B cell (primary cell): ENCODE measurements at regions not wholly inside any gene's neighbourhood (a gene's known extent, or its start where the extent isn't known, plus 50 kb on each side); places are given as distances from the start of the nearest gene placed in this dataset.

Source experiments
- ATAC-seq: fragments of 200-7000 bp; cut with Tn5 transposase; one replicate; pipeline ENCODE4 v1.10.0; 2021; ENCODE audit warnings: low read depth, mild to moderate bottlenecking, moderate number of reproducible peaks, moderate library complexity
- CTCF ChIA-PET: fragments of 350-600 bp; sonication (Branson Sonifier 250); formaldehyde crosslinking; loops from one replicate; lab custom pipeline; 2021; ENCODE audit warnings: antibody characterized with exemption, inconsistent platforms; lab: Charles Lee
- POLR2A ChIA-PET: fragments of 350-600 bp; sonication (Branson Sonifier 250); formaldehyde crosslinking; loops from one replicate; lab custom pipeline; 2021; ENCODE audit warnings: antibody characterized with exemption; lab: Charles Lee
- DNase-seq: peaks from one replicate; pipeline ENCODE4 v3.0.0; 2013
- H2AFZ ChIP-seq: 2 replicates; pipeline ENCODE4 v1.6.1; 2012; ENCODE audit warnings: mild to moderate bottlenecking, low read depth, low read length; ENCODE audit not compliant: insufficient read depth, poor library complexity, severe bottlenecking
- H3K27ac ChIP-seq, 2 donors: 1 replicate in 1 of 2; 2 replicates in 1 of 2; pipeline ENCODE4 v1.5.1; 2012 to 2013; ENCODE audit warnings: low read length in 2 of 2, mild to moderate bottlenecking in 2 of 2, moderate library complexity in 1 of 2
- H3K27me3 ChIP-seq, 4 experiments: fragments of 200-600 bp in 1 of 4; sonication (generic) in 1 of 4; replicated peaks in 1 of 4; 1 replicate in 2 of 4; 2 replicates in 2 of 4; pipeline versions ENCODE4 v1.6.1 to v1.7.0; 2013 to 2016; ENCODE audit warnings: low read length in 3 of 4, mild to moderate bottlenecking in 2 of 4, mixed read lengths in 1 of 4, moderate library complexity in 1 of 4; ENCODE audit not compliant: insufficient read depth in 4 of 4, control insufficient read depth in 3 of 4; ENCODE audit errors: control extremely low read depth in 1 of 4
- H3K36me3 ChIP-seq, 2 experiments: replicated peaks in 1 of 2; 1 replicate in 1 of 2; 2 replicates in 1 of 2; pipeline versions ENCODE4 v1.6.1 to v1.7.1; 2013; ENCODE audit warnings: low read length in 1 of 2; ENCODE audit not compliant: insufficient read depth in 2 of 2, control insufficient read depth in 1 of 2; ENCODE audit errors: control extremely low read depth in 1 of 2, extremely low read depth in 1 of 2
- H3K4me1 ChIP-seq, 2 donors: fragments of 200-600 bp in 1 of 2; sonication (generic) in 1 of 2; 1 replicate in 1 of 2; 2 replicates in 1 of 2; pipeline versions ENCODE4 v1.5.1 to v1.6.1; 2013 to 2017; ENCODE audit warnings: low read length in 2 of 2; ENCODE audit not compliant: control insufficient read depth in 2 of 2, insufficient read depth in 2 of 2
- H3K4me2 ChIP-seq: replicated peaks from 2 replicates; pipeline ENCODE3; 2012; ENCODE audit warnings: mild to moderate bottlenecking, low read depth, low read length; ENCODE audit not compliant: poor library complexity, severe bottlenecking
- H3K4me3 ChIP-seq, 5 experiments: fragments of 200-600 bp in 1 of 5; sonication (generic) in 1 of 5; 1 replicate in 3 of 5; 2 replicates in 2 of 5; pipeline versions ENCODE4 v1.5.1 to v1.7.0; 2011 to 2016; ENCODE audit warnings: low read length in 4 of 5, mild to moderate bottlenecking in 4 of 5, low read depth in 2 of 5, control low read depth in 1 of 5, moderate library complexity in 1 of 5; ENCODE audit not compliant: insufficient read depth in 1 of 5; ENCODE audit errors: control extremely low read depth in 1 of 5, extremely low read depth in 1 of 5
- H3K79me2 ChIP-seq: fragments of 200-600 bp; sonication (generic); one replicate; pipeline ENCODE4 v1.6.0; 2016; ENCODE audit warnings: low read length; ENCODE audit not compliant: control insufficient read depth, insufficient read depth
- H3K9ac ChIP-seq: fragments of 200-600 bp; sonication (generic); 2 replicates; pipeline ENCODE4 v1.6.1; 2017; ENCODE audit warnings: mild to moderate bottlenecking, low read length, moderate library complexity
- H3K9me3 ChIP-seq, 3 donors: one replicate each; pipeline versions ENCODE4 v1.6.1 to v1.7.1; 2013; ENCODE audit warnings: low read length in 2 of 3; ENCODE audit not compliant: control insufficient read depth in 2 of 3, insufficient read depth in 1 of 3; ENCODE audit errors: control extremely low read depth in 1 of 3
- H4K20me1 ChIP-seq: 2 replicates; pipeline ENCODE4 v1.6.0; 2012; ENCODE audit warnings: mild to moderate bottlenecking, low read length; ENCODE audit not compliant: insufficient read depth, control insufficient read depth, poor library complexity, severe bottlenecking
- H3K27ac Mint-ChIP-seq: one replicate; pipeline ENCODE4 v1.8.0; 2021; ENCODE audit warnings: mixed read lengths
- H3K27me3 Mint-ChIP-seq: one replicate; pipeline ENCODE4 v1.8.0; 2021; ENCODE audit warnings: mixed read lengths
- H3K4me1 Mint-ChIP-seq: one replicate; pipeline ENCODE4 v1.8.0; 2021; ENCODE audit warnings: mixed read lengths
- H3K4me3 Mint-ChIP-seq: one replicate; pipeline ENCODE4 v1.8.0; 2021; ENCODE audit warnings: mixed read lengths
- H3K9me3 Mint-ChIP-seq: one replicate; pipeline ENCODE4 v1.8.0; 2022; ENCODE audit warnings: mixed read lengths; ENCODE audit not compliant: insufficient read depth
- CTCF ChIP-seq: fragments of 200-600 bp; IDR thresholded peaks from one replicate; pipeline ENCODE4 v1.8.0; 2022; ENCODE audit warnings: antibody characterized with exemption, mild to moderate bottlenecking
- EZH2 ChIP-seq: IDR thresholded peaks from 2 replicates; pipeline ENCODE4 v1.6.1; 2012; ENCODE audit warnings: borderline replicate concordance, low read depth, mild to moderate bottlenecking, moderate library complexity, low read length; ENCODE audit not compliant: insufficient read depth, poor library complexity, severe bottlenecking
- WGBS: methylation state at CpG from one replicate; pipeline ENCODE4 v1.1.5; 2013; ENCODE audit warnings: missing lambda C conversion rate; ENCODE audit not compliant: insufficient coverage; 5-methylcytosine and 5-hydroxymethylcytosine counted together
- intact Hi-C: fragments of 100-400 bp; cut with micrococcal nuclease; formaldehyde crosslinking; loops from one replicate; pipeline ENCODE4 v1.10.0; 2022

- TF ChIP-seq EZH2 (no peak), CTCF (no peak)
- no peak overlapping the region for H3K27ac ChIP-seq
- ATAC-seq (no peak), DNase-seq (no peak)
- H3K9ac ChIP-seq, result no peak overlapping the region
- Mint-ChIP-seq H3K4me3 (peak overlapping the region; percentile 55), H3K4me1 (peaks cover 6% of the 10 kb centered on the region), H3K27me3 (peaks cover 25% of the 10 kb centered on the region), H3K9me3 (no peaks in the 10 kb centered on the region), H3K27ac (no peak overlapping the region)
- peaks cover 5 to 6% of the 10 kb centered on the region in 2 donors for H3K4me1 ChIP-seq
- ChIA-PET CTCF (interaction anchor here (0.6 kb wide), 1 partner anchor 33 kb away, joined by 3 read pairs; no protein-coding TSS in a partner anchor), POLR2A (interaction anchor here (0.6 kb wide), 1 partner anchor 169 kb away, joined by 11 read pairs; no protein-coding TSS in a partner anchor)
- H3K9me3 ChIP-seq, result no peaks in the 10 kb centered on the region
- H2AFZ ChIP-seq, result no peak overlapping the region
- H3K4me3 ChIP-seq, result peak overlapping the region in 3 of 5 experiments; percentile 23 to 30 (median 27)
- no peaks in the 10 kb centered on the region for H3K79me2 ChIP-seq
- WGBS, result 16% methylated on average over 5 of the region's 8 CpGs
- H3K27me3 ChIP-seq, result peaks cover 0 to 10% (median 7%) of the 10 kb centered on the region in 4 experiments
- intact Hi-C loops, result no loop called here
- no peaks in the 10 kb centered on the region for H4K20me1 ChIP-seq
- no peaks in the 10 kb centered on the region for H3K36me3 ChIP-seq
- H3K4me2 ChIP-seq, result peak overlapping the region; percentile 61
These were observed 157.2 kb upstream of the COPS8 start for GRCh38 chr2:236928380-236929037.

- Histone ChIP-seq H3K79me2 (no peaks in the 10 kb centered on the region), H3K27ac (no peak overlapping the region), H2AFZ (no peak overlapping the region), H3K4me1 (peaks cover 5 to 6% of the 10 kb centered on the region in 2 donors), H3K27me3 (peaks cover 0 to 14% (median 7%) of the 10 kb centered on the region in 4 experiments), H3K4me2 (no peak overlapping the region), H4K20me1 (no peaks in the 10 kb centered on the region), H3K36me3 (no peaks in the 10 kb centered on the region), H3K9ac (no peak overlapping the region), H3K4me3 (no peak overlapping the region), H3K9me3 (no peaks in the 10 kb centered on the region)
- TF ChIP-seq CTCF (no peak), EZH2 (no peak)
- no peaks in the 10 kb centered on the region for H3K9me3 Mint-ChIP-seq
- DNase-seq (no peak), ATAC-seq (no peak)
- no peak overlapping the region for H3K4me3 Mint-ChIP-seq
- H3K27me3 Mint-ChIP-seq, result peaks cover 16% of the 10 kb centered on the region
- 92% methylated on average over 8 of the region's 9 CpGs for WGBS
- intact Hi-C loops, result no loop called here
- ChIA-PET POLR2A (no interaction called here), CTCF (no interaction called here)
- no peak overlapping the region for H3K27ac Mint-ChIP-seq
- peaks cover 6% of the 10 kb centered on the region for H3K4me1 Mint-ChIP-seq
These were observed 152.8 kb upstream of the COPS8 start for GRCh38 chr2:236932831-236933361.
